GM19452 (cell line): ENCODE measurements at regions not wholly inside any gene's neighbourhood (a gene's known extent, or its start where the extent isn't known, plus 50 kb on each side); places are given as distances from the start of the nearest gene placed in this dataset.
"Not testable (repeated sequence)": the region's sequence is repeated elsewhere in the genome, so short reads cannot be mapped to it uniquely, and the experiment has no call there.

Experiments used
- ATAC-seq: cut with Tn5 transposase; IDR thresholded peaks from one replicate; pipeline ENCODE4 v1.9.1; 2021; ENCODE audit not compliant: unreplicated experiment

- ATAC-seq = no peak
Measured at GRCh38 chr6:63440594-63440993, 120.8 kb upstream of the LGSN start.

GRCh38 chr6:63441266-63441956 lies 121.6 kb upstream of the LGSN start:
- ATAC-seq = no peak

GRCh38 chr6:63442870-63443269 lies 123.1 kb upstream of the LGSN start:
- ATAC-seq = no peak

- no peak for ATAC-seq
Measured at GRCh38 chr6:63444768-63445167, 125.0 kb upstream of the LGSN start.

GRCh38 chr6:63446405-63446804 lies 125.9 kb upstream of the LOC128125822 start:
- ATAC-seq = no peak

GRCh38 chr6:63447134-63447533 lies 125.1 kb upstream of the LOC128125822 start:
- no peak for ATAC-seq

- no peak for ATAC-seq
Measured at GRCh38 chr6:63448229-63448628, 124.1 kb upstream of the LOC128125822 start.

GRCh38 chr6:63449714-63450113 lies 122.6 kb upstream of the LOC128125822 start:
- ATAC-seq = no peak

- ATAC-seq = no peak
Measured at GRCh38 chr6:63451238-63451637, 121.0 kb upstream of the LOC128125822 start.

- no peak for ATAC-seq
Measured at GRCh38 chr6:63452125-63452524, 120.2 kb upstream of the LOC128125822 start.

GRCh38 chr6:63456734-63457133 lies 115.5 kb upstream of the LOC128125822 start:
- ATAC-seq = no peak

- ATAC-seq = peak; percentile 77
Measured at GRCh38 chr6:63458480-63459115, 113.7 kb upstream of the LOC128125822 start.

- ATAC-seq = no peak
Measured at GRCh38 chr6:63459814-63460213, 112.5 kb upstream of the LOC128125822 start.

- ATAC-seq = no peak
Measured at GRCh38 chr6:63460971-63461370, 111.3 kb upstream of the LOC128125822 start.

- no peak for ATAC-seq
Measured at GRCh38 chr6:63464060-63464459, 108.2 kb upstream of the LOC128125822 start.

GRCh38 chr6:63465750-63466149 lies 106.5 kb upstream of the LOC128125822 start:
- no peak for ATAC-seq

- no peak for ATAC-seq
Measured at GRCh38 chr6:63466242-63466733, 106.0 kb upstream of the LOC128125822 start.

- ATAC-seq = no peak
Measured at GRCh38 chr6:63467247-63467954, 104.9 kb upstream of the LOC128125822 start.

GRCh38 chr6:63471145-63471544 lies 101.1 kb upstream of the LOC128125822 start:
- ATAC-seq = not testable (repeated sequence)

GRCh38 chr6:63471654-63472053 lies 100.6 kb upstream of the LOC128125822 start:
- ATAC-seq = no peak

- ATAC-seq = no peak
Measured at GRCh38 chr6:63475707-63476106, 96.6 kb upstream of the LOC128125822 start.

- no peak for ATAC-seq
Measured at GRCh38 chr6:63476302-63476701, 96.0 kb upstream of the LOC128125822 start.
